NCI-H1694 (cell line): ENCODE measurements at regions not wholly inside any gene's neighbourhood (a gene's known extent, or its start where the extent isn't known, plus 50 kb on each side); places are given as distances from the start of the nearest gene placed in this dataset.

ENCODE experiments used
- DNase-seq: peaks from one replicate; lab custom pipeline; 2025; lab: John Stamatoyannopoulos, UW

GRCh38 chr15:69818529-69818928, 279.2 kb downstream of the TLE3 start:
- no peak for DNase-seq

GRCh38 chr15:69819371-69819770, 278.3 kb downstream of the TLE3 start:
- no peak for DNase-seq

DNA sequence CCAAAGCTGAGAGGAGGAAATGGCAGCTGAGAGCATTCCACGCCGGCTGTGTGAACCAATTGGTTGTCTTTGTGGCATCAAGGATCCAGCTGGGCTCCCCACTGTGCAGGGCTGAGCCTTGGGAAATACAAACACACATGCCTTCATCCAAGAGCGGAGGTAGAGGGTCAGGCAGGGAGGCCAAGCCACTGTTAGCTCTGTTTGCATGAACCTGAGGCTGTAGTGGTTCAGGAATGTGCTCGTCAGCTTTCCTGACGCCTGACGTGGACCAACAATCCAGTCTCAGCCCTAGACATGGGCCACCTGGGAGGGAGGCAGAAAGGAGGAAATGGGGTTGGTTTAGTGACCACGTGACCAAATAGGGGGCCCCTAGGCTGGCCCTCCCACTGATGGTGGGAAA, 276.9 kb downstream of the TLE3 start:
- no peak for DNase-seq

GRCh38 chr15:69823223-69823907, 274.4 kb downstream of the TLE3 start:
- DNase-seq = no peak

DNA sequence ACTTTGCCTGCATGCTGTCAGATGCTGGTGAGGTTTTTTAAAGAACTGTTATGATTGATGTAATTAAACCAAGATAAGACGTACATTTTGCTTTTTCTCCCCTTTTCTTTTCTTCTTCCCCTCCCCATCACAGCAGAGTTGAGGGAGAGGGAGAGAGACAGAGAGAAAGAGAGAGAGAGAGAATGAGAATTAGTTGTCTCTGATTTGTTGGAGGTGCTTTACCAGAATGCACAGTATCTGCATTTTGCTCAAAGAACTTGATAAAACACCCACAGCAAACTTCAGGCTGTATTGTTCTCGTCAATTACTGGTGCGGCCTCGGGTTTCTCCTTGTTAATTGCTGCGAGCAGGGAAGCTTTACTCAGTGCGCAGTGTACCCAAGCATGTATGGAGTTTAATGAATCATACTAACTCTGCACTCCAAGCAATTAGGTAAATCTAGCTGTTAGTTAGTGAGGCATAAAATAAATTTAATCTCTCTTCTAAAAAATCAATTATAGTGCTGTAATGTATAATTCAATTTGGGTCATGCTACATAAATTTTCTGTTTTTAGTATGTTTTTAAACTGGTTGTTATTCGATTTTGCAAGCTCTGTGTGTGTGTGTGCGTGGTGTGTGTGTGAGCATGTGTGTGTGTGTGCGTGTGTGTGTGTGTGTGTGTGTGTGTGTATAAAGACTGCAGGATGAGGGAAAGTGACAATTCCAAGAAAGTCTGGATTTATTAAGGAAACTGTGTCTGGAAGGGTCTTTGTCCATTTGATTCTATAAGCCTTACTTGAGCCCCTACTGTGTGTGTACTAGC, 273.4 kb downstream of the TLE3 start:
- no peak for DNase-seq

DNA sequence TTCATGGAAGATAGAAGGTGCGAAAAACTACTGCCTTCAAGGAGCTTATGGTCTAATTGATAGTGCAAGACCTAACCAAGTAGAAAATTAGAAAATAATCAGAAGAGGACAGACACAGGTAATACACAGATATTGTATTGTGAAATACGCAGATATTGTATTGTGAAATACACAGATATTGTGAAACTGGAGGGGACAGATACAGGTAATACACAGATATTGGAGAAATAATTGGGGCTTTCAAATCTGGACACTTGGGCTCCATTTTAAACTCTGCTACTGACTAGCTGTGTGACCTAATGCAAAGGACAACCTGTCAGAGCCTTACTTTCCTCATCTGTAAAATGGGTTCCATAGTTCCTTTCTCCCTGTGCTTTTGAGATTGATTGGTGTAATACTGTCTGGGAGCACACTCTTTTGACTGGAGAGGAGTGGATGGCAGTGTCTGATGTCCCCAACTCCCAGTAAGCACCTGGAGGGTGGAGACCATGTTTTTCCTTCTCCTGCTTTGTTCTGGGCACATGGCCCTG, 272.8 kb downstream of the TLE3 start:
- DNase-seq = no peak

- DNase-seq = no peak
Measured at GRCh38 chr15:69825941-69826818, 271.5 kb downstream of the TLE3 start.

- DNase-seq = no peak
Measured at GRCh38 chr15:69826819-69827175, 270.9 kb downstream of the TLE3 start.

DNA sequence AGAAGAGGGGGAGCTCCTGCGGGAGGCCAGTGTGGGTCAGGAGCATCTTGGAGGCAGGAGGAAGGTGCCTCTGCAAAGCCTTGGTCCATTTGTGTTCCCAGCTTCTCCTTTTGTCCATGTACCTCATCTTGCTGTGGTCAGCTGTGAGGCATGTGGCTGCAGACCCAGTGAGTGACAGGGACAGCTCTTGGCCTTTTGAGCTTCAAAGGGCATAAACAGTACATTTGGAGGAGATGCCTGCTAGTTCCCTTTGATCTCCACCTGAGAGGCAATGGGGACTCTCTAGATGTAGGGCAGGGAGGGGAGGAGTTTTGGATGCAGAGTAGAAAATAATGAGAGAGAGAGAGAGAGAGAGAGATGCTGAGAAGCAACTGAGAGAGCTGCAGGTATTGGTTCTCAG, 270.0 kb downstream of the TLE3 start:
- no peak for DNase-seq

GRCh38 chr15:69828181-69828828, 269.4 kb downstream of the TLE3 start:
- no peak for DNase-seq

DNA sequence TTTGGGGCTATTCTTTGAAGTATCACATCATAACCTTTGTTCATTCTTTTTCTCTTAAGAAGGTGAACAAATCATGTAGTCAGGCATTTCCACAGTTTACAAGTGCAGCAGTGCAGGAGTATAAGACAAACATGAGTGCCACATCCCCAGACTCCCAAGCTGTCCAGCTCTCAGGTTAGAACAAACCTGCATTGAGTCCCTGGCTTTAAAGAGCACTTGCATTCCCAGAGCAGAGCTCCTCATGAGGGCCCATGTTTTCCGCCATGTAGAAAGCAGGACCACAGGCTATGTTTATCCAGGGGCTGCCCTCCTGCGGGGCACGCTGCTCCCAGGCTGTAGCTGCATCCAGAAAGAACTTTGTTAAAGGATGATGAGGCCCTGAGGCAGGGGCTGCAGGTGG, 267.7 kb downstream of the TLE3 start:
- no peak for DNase-seq

DNA sequence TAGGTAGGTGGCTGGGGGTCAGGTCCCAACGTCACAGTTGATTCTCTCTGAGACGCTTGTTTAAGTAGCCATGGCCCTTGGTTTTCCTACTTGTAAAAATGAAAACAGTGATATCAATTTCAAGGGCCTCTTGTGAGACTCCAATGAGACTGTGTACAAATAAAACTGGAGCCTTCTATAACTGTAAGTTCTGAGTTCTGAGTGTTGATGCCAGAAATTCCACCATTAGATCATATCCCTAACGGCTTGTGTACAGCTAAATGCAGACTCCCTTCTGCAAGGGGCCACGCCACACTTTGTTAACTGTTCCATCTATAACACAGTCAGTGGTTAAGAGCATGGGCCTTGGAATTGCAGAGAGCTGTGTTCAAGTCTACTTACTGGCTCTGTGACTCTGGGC, 267.3 kb downstream of the TLE3 start:
- no peak for DNase-seq

GRCh38 chr15:69830876-69831275, 266.8 kb downstream of the TLE3 start:
- no peak for DNase-seq

DNA sequence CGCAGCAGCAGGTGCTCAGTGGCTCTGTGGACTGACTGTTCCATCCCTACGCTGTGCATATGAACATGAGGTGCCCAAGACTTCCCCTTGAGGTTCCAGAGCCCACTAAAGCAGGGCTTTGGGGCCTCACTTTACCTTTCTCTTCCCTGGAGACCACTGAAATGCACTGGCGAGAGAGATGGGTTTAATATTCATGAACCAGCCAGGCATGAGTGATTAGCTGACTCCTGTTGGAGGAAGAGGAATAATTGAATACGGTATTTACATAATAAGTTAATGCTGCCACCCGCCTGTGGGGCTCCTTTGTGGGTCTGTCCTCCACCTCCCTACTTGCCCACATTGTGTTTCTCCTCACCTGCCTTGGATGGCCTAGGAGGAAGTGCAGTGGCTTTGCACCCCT, 263.4 kb downstream of the TLE3 start:
- DNase-seq = no peak

- no peak for DNase-seq
Measured at GRCh38 chr15:69834761-69835160, 263.0 kb downstream of the TLE3 start.

GRCh38 chr15:69836048-69836447, 261.7 kb downstream of the TLE3 start:
- DNase-seq = no peak

GRCh38 chr15:69836526-69837230, 261.0 kb downstream of the TLE3 start:
- DNase-seq = no peak

- no peak for DNase-seq
Measured at GRCh38 chr15:69838338-69838737, 259.4 kb downstream of the TLE3 start.

DNA sequence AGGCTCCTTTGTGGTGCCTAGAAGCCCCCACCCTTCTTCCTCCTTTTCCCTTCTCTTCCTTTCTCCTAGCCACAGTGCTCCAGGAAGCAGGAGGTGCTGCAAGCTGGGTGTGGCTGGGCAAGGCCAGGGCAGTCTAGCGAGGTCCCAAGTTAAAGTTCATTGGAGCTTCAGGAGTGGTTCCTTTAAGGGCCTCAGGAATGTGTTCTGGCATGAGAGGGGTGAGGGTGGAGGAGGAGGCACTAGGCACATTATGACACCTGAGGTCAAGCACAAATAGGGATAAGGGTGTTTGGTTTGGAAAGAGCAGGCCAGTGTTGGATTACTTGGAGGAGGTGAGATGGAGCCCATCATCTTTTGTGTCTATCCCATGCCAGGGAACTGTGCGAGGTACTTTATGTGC, 258.7 kb downstream of the TLE3 start:
- no peak for DNase-seq

GRCh38 chr15:69841113-69841828, 256.4 kb downstream of the TLE3 start:
- DNase-seq = no peak

- DNase-seq = no peak
Measured at GRCh38 chr15:69842851-69843250, 254.9 kb downstream of the TLE3 start.
